Fibroblast of villous mesenchyme (primary cell): ENCODE measurements at regions not wholly inside any gene's neighbourhood (a gene's known extent, or its start where the extent isn't known, plus 50 kb on each side); places are given as distances from the start of the nearest gene placed in this dataset.

Experiments used
- DNase-seq: peaks from one replicate; pipeline ENCODE4 v3.0.0-alpha.2; 2010; ENCODE audit warnings: low read depth
- H3K4me3 ChIP-seq: 2 replicates; pipeline ENCODE4 v1.5.1; 2011; ENCODE audit warnings: low read depth, mild to moderate bottlenecking, low read length
- TF ChIP-seq, protein P1 (sequence below): IDR thresholded peaks from 2 replicates; pipeline ENCODE4 v1.5.1; 2012; ENCODE audit warnings: low read depth, mild to moderate bottlenecking, low read length; ENCODE audit not compliant: insufficient read depth

DNA sequence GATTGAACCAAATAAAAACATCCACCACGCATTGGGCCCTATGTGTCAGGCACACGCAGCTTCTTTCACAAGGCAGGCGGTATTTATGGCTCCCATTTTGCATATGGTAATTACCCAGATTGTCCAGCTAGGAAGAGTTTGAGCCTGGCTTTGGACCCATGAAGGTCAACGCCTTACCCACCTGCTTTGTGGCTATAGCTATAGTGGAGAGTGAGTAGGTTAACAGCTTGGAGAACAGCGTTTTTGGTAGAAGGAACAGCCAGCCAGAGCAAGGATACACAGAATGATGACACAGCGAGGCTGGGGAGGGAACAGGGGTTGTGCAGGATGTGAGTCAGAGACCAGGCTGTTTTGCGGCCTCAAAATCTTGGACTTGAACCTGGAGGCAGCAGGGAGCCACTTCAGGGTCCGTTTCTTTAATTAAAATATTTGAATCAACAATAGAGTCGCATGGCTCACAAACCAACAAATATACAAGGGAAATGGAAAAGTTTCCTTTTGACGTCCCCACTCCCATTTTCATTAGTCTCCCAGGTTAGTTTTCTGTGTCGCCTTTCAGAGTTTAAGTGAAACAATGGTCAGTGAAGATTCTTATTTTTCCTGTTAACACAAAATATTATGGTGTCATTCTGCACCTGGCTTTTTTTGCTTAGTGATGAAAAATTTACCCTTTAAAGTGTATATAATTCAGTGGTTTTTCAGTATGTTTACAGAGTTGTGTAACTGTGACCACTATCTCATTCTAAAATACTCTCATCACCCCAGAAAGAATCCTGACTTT is 118.2 kb upstream of the STX18 start:
- no peak overlapping the region for H3K4me3 ChIP-seq
- peak; percentile 84 for DNase-seq
- TF ChIP-seq, protein P1, sequence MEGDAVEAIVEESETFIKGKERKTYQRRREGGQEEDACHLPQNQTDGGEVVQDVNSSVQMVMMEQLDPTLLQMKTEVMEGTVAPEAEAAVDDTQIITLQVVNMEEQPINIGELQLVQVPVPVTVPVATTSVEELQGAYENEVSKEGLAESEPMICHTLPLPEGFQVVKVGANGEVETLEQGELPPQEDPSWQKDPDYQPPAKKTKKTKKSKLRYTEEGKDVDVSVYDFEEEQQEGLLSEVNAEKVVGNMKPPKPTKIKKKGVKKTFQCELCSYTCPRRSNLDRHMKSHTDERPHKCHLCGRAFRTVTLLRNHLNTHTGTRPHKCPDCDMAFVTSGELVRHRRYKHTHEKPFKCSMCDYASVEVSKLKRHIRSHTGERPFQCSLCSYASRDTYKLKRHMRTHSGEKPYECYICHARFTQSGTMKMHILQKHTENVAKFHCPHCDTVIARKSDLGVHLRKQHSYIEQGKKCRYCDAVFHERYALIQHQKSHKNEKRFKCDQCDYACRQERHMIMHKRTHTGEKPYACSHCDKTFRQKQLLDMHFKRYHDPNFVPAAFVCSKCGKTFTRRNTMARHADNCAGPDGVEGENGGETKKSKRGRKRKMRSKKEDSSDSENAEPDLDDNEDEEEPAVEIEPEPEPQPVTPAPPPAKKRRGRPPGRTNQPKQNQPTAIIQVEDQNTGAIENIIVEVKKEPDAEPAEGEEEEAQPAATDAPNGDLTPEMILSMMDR: no peak

DNA sequence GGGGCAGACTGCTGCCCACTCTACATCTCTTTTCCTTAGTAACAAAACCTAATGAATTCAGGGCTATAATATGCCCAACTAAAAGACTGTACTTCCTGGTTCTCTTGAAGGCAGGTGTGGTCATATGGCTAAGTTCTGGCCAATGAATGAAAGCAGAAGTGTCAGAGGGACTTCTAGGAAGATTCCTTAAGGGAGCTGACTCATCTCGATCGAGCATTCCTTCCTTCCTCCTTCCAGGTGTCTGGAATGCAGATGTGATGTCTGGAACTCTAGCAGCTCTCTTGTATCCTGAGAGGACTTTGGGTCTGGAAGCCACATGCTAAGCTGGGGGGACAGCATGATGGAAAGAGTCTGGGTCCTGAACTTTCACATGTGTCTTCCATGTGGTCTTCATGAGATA is 116.2 kb upstream of the STX18 start:
- TF ChIP-seq, protein P1: no peak
- no peak for DNase-seq
- no peak overlapping the region for H3K4me3 ChIP-seq

DNA sequence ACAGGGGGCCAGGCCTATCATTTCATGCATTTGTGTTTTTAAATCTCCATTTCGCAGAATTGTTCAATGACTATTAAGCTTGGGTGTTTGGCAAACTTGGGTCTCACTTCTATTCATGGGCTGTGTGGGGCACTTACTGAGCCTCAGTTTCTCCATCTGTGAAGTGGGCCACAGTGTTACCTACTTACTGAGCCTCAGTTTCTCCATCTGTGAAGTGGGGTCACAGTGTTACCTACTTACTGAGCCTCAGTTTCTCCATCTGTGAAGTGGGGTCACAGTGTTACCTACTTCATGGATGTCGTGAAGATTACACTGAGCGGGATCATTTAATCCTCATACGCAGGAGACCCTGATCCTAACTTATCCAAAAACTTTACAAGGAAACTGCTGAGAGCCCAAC is 115.1 kb upstream of the STX18 start:
- no peak overlapping the region for H3K4me3 ChIP-seq
- TF ChIP-seq, protein P1: no peak
- DNase-seq: no peak

DNA sequence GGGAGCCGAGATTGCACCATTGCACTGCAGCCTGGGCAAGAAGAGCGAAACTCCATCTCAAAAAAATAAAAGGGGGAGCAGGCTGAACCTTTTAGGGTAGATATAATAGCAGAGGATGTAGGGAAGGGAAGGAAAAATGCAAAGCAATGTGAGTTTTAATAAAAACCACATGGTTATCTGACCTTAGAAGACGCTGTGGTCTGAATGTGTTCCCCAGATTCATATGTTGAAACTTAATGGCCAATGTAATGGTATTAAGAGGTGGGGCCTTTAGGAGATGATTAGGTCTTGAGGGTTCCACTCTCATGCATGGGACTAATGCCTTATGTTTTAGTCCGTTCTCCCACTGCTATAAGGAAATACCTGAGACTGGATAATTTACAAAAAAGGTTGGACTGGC is 114.1 kb upstream of the STX18 start:
- TF ChIP-seq, protein P1: no peak
- no peak overlapping the region for H3K4me3 ChIP-seq
- DNase-seq: peak; percentile 19

DNA sequence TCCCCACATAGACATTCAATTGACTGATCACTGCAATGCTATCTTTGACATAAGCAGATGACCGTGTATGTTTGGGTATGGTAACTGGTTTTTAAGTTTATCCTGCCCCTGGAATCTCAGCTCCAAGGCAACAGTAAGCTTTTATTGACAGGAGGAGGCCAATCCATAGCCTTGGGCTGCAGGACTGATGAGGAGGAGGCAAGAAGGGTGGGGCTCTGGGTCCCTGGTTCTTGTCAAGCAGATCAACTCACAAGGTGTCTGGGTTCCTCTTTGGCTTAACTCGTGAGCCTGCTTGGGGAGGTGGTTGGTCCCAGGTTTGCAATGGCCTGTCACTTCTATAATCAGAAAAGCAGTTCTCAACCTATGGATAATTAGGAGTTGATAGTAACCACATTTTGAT is 113.2 kb upstream of the STX18 start:
- DNase-seq: no peak
- H3K4me3 ChIP-seq: no peak overlapping the region
- TF ChIP-seq, protein P1: no peak

DNA sequence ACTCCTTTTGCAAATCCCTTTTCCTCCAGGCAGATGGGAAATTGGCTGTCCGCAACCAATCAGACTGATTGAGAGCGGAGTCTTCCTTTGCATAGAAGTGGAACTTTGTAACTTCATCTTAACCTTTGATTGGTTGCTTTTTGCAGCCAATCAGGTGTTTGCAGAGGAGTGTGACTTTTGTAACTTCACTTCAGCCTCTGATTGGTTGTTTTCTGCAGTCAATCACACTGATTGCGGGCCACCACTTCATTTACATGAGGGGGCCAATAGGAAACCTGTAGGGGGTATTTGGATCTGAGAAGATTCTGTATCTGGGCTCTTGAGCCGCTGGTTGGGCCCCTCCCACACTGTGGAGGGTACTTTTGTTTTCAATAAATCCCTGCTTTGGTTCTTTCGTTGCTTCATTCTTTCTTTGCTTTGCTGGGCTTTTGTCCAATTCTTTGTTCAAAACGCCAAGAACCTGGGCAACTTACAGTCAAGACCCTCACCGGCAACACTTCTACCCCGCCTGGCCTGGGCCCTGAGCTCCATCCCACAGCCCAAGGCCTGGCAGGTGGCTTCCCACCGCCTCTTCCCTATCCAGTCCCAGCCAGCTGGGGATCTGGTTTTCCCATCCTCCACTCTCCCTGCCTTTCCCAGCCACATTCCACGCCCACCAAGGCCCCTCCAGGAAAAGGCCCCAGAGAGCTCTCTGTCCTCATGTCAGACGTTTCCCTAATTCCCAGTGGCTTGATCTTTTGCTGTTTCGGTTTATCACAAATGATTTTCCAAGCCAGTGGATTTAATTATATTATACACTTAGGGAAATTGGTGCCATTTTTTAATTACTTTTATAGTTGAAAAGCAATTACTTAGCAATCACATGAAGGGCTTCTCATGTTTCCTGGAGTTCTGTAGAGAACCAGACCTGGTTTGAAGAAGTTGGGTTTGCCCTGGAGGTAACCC is 110.2 kb upstream of the STX18 start:
- DNase-seq: no peak
- no peak overlapping the region for H3K4me3 ChIP-seq
- TF ChIP-seq, protein P1: no peak
